Activated CD4-positive, alpha-beta memory T cell treated with anti-CD3 and anti-CD28 coated beads for 36 hours (primary cell): ENCODE measurements at regions not wholly inside any gene's neighbourhood (a gene's known extent, or its start where the extent isn't known, plus 50 kb on each side); places are given as distances from the start of the nearest gene placed in this dataset.

Experiments
- CTCF ChIA-PET: fragments of 350-600 bp; sonication (Branson Sonifier 250); formaldehyde crosslinking; loops from one replicate; lab custom pipeline; 2021; ENCODE audit warnings: antibody characterized with exemption, inconsistent platforms; lab: Charles Lee
- POLR2A ChIA-PET: fragments of 350-600 bp; sonication (Branson Sonifier 250); formaldehyde crosslinking; loops from one replicate; lab custom pipeline; 2021; ENCODE audit warnings: antibody characterized with exemption; lab: Charles Lee
- DNase-seq: peaks from one replicate; pipeline ENCODE4 v3.0.0-alpha.2; 2020
- H3K27ac Mint-ChIP-seq: one replicate; pipeline ENCODE4 v1.8.0; 2021; ENCODE audit warnings: mixed read lengths
- H3K27me3 Mint-ChIP-seq: one replicate; pipeline ENCODE4 v1.8.0; 2021; ENCODE audit warnings: mixed read lengths
- H3K36me3 Mint-ChIP-seq: one replicate; pipeline ENCODE4 v1.8.0; 2021; ENCODE audit warnings: mixed read lengths
- H3K4me1 Mint-ChIP-seq: one replicate; pipeline ENCODE4 v1.8.0; 2021; ENCODE audit warnings: low read depth, mixed read lengths
- H3K4me3 Mint-ChIP-seq: one replicate; pipeline ENCODE4 v1.8.0; 2021; ENCODE audit warnings: mild to moderate bottlenecking, mixed read lengths
- H3K9me3 Mint-ChIP-seq: one replicate; pipeline ENCODE4 v1.8.0; 2021; ENCODE audit warnings: mixed read lengths
- intact Hi-C: fragments of 100-400 bp; cut with micrococcal nuclease; formaldehyde crosslinking; loops from one replicate; pipeline ENCODE4 v1.15.1; 2023

- H3K9me3 Mint-ChIP-seq = peaks cover 6% of the 10 kb centered on the region
- H3K4me3 Mint-ChIP-seq = no peak overlapping the region
- ChIA-PET CTCF (no interaction called here), POLR2A (no interaction called here)
- H3K4me1 Mint-ChIP-seq = no peaks in the 10 kb centered on the region
- no peaks in the 10 kb centered on the region for H3K27me3 Mint-ChIP-seq
- intact Hi-C loops = no loop called here
- DNase-seq = no peak
- H3K36me3 Mint-ChIP-seq = no peaks in the 10 kb centered on the region
- H3K27ac Mint-ChIP-seq = no peak overlapping the region
These were observed 297.8 kb upstream of the IRX1 start for GRCh38 chr5:3297853-3298252.

- Mint-ChIP-seq H3K36me3 (no peaks in the 10 kb centered on the region), H3K9me3 (peaks cover 8% of the 10 kb centered on the region), H3K27me3 (no peaks in the 10 kb centered on the region), H3K4me3 (no peak overlapping the region), H3K27ac (no peak overlapping the region), H3K4me1 (no peaks in the 10 kb centered on the region)
- intact Hi-C loops = no loop called here
- ChIA-PET CTCF (no interaction called here), POLR2A (no interaction called here)
- DNase-seq = no peak
These were observed 307.3 kb upstream of the IRX1 start for GRCh38 chr5:3288325-3288724.

- no peaks in the 10 kb centered on the region for H3K36me3 Mint-ChIP-seq
- H3K4me1 Mint-ChIP-seq = no peaks in the 10 kb centered on the region
- H3K27me3 Mint-ChIP-seq = no peaks in the 10 kb centered on the region
- H3K9me3 Mint-ChIP-seq = peaks cover 10% of the 10 kb centered on the region
- no peak for DNase-seq
- H3K4me3 Mint-ChIP-seq = no peak overlapping the region
- CTCF ChIA-PET = no interaction called here
- intact Hi-C loops = no loop called here
- POLR2A ChIA-PET = no interaction called here
- no peak overlapping the region for H3K27ac Mint-ChIP-seq
These were observed 308.1 kb upstream of the IRX1 start for GRCh38 chr5:3287516-3287915.

- POLR2A ChIA-PET = no interaction called here
- Mint-ChIP-seq H3K9me3 (peaks cover 10% of the 10 kb centered on the region), H3K4me1 (no peaks in the 10 kb centered on the region), H3K27ac (no peak overlapping the region), H3K4me3 (no peak overlapping the region), H3K27me3 (no peaks in the 10 kb centered on the region), H3K36me3 (no peaks in the 10 kb centered on the region)
- DNase-seq = no peak
- intact Hi-C loops = no loop called here
- CTCF ChIA-PET = no interaction called here
These were observed 310.0 kb upstream of the IRX1 start for GRCh38 chr5:3285621-3286020.

- intact Hi-C loops = no loop called here
- Mint-ChIP-seq H3K27me3 (no peaks in the 10 kb centered on the region), H3K36me3 (no peaks in the 10 kb centered on the region), H3K4me3 (no peak overlapping the region), H3K9me3 (peaks cover 5% of the 10 kb centered on the region), H3K4me1 (no peaks in the 10 kb centered on the region), H3K27ac (no peak overlapping the region)
- ChIA-PET CTCF (no interaction called here), POLR2A (no interaction called here)
- no peak for DNase-seq
These were observed 311.1 kb upstream of the IRX1 start for GRCh38 chr5:3284506-3284905.

GRCh38 chr5:3282841-3283240 lies 312.8 kb upstream of the IRX1 start:
- Mint-ChIP-seq H3K27me3 (no peaks in the 10 kb centered on the region), H3K9me3 (peaks cover 4% of the 10 kb centered on the region), H3K4me3 (no peak overlapping the region), H3K4me1 (no peaks in the 10 kb centered on the region), H3K36me3 (no peaks in the 10 kb centered on the region), H3K27ac (no peak overlapping the region)
- ChIA-PET POLR2A (no interaction called here), CTCF (no interaction called here)
- DNase-seq = no peak
- intact Hi-C loops = no loop called here

- ChIA-PET CTCF (no interaction called here), POLR2A (no interaction called here)
- Mint-ChIP-seq H3K4me1 (no peaks in the 10 kb centered on the region), H3K4me3 (no peak overlapping the region), H3K9me3 (peaks cover 4% of the 10 kb centered on the region), H3K36me3 (no peaks in the 10 kb centered on the region), H3K27me3 (no peaks in the 10 kb centered on the region), H3K27ac (no peak overlapping the region)
- intact Hi-C loops = no loop called here
- no peak for DNase-seq
These were observed 314.3 kb upstream of the IRX1 start for GRCh38 chr5:3281366-3281765.

GRCh38 chr5:3278643-3279042 lies 317.0 kb upstream of the IRX1 start:
- DNase-seq = no peak
- H3K36me3 Mint-ChIP-seq = no peaks in the 10 kb centered on the region
- CTCF ChIA-PET = no interaction called here
- POLR2A ChIA-PET = no interaction called here
- H3K4me1 Mint-ChIP-seq = no peaks in the 10 kb centered on the region
- H3K4me3 Mint-ChIP-seq = no peak overlapping the region
- no peaks in the 10 kb centered on the region for H3K27me3 Mint-ChIP-seq
- peaks cover 8% of the 10 kb centered on the region for H3K9me3 Mint-ChIP-seq
- H3K27ac Mint-ChIP-seq = no peak overlapping the region
- intact Hi-C loops = no loop called here

GRCh38 chr5:3277590-3278196 lies 317.9 kb upstream of the IRX1 start:
- intact Hi-C loops = no loop called here
- DNase-seq = no peak
- Mint-ChIP-seq H3K27me3 (no peaks in the 10 kb centered on the region), H3K4me1 (no peaks in the 10 kb centered on the region), H3K36me3 (no peaks in the 10 kb centered on the region), H3K9me3 (peaks cover 7% of the 10 kb centered on the region), H3K4me3 (no peak overlapping the region), H3K27ac (no peak overlapping the region)
- POLR2A ChIA-PET = no interaction called here
- CTCF ChIA-PET = no interaction called here

GRCh38 chr5:3276896-3277295 lies 318.7 kb upstream of the IRX1 start:
- CTCF ChIA-PET = no interaction called here
- Mint-ChIP-seq H3K4me3 (no peak overlapping the region), H3K27me3 (no peaks in the 10 kb centered on the region), H3K27ac (no peak overlapping the region), H3K36me3 (no peaks in the 10 kb centered on the region), H3K4me1 (no peaks in the 10 kb centered on the region), H3K9me3 (peaks cover 6% of the 10 kb centered on the region)
- POLR2A ChIA-PET = no interaction called here
- no peak for DNase-seq
- intact Hi-C loops = no loop called here

GRCh38 chr5:3269395-3270169 lies 326.1 kb upstream of the IRX1 start:
- ChIA-PET POLR2A (no interaction called here), CTCF (no interaction called here)
- no peak for DNase-seq
- no peak overlapping the region for H3K4me3 Mint-ChIP-seq
- no peak overlapping the region for H3K27ac Mint-ChIP-seq
- H3K4me1 Mint-ChIP-seq = no peaks in the 10 kb centered on the region
- peaks cover 5% of the 10 kb centered on the region for H3K9me3 Mint-ChIP-seq
- intact Hi-C loops = no loop called here
- H3K36me3 Mint-ChIP-seq = no peaks in the 10 kb centered on the region
- no peaks in the 10 kb centered on the region for H3K27me3 Mint-ChIP-seq

- intact Hi-C loops = no loop called here
- H3K27ac Mint-ChIP-seq = no peak overlapping the region
- H3K27me3 Mint-ChIP-seq = no peaks in the 10 kb centered on the region
- no peak for DNase-seq
- no peaks in the 10 kb centered on the region for H3K36me3 Mint-ChIP-seq
- H3K4me1 Mint-ChIP-seq = no peaks in the 10 kb centered on the region
- CTCF ChIA-PET = no interaction called here
- H3K9me3 Mint-ChIP-seq = peaks cover 3% of the 10 kb centered on the region
- H3K4me3 Mint-ChIP-seq = no peak overlapping the region
- POLR2A ChIA-PET = no interaction called here
These were observed 326.8 kb upstream of the IRX1 start for GRCh38 chr5:3268760-3269330.

- POLR2A ChIA-PET = no interaction called here
- no peaks in the 10 kb centered on the region for H3K4me1 Mint-ChIP-seq
These were observed 328.8 kb upstream of the IRX1 start for GRCh38 chr5:3266861-3267260.

More at GRCh38 chr5:3266861-3267260, 328.8 kb upstream of the IRX1 start:
- peaks cover 2% of the 10 kb centered on the region for H3K9me3 Mint-ChIP-seq
- intact Hi-C loops = no loop called here
- no peaks in the 10 kb centered on the region for H3K27me3 Mint-ChIP-seq
- CTCF ChIA-PET = no interaction called here
- H3K4me3 Mint-ChIP-seq = no peak overlapping the region
- H3K36me3 Mint-ChIP-seq = no peaks in the 10 kb centered on the region
- no peak overlapping the region for H3K27ac Mint-ChIP-seq
- DNase-seq = no peak
